HG03442 (cell line): ENCODE measurements at regions not wholly inside any gene's neighbourhood (a gene's known extent, or its start where the extent isn't known, plus 50 kb on each side); places are given as distances from the start of the nearest gene placed in this dataset.
A peak's percentile ranks its signal among the peaks of the same experiment; 100 is the strongest.

Experiments used
- ATAC-seq: cut with Tn5 transposase; IDR thresholded peaks from one replicate; pipeline ENCODE4 v1.9.1; 2021; ENCODE audit warnings: mild to moderate bottlenecking, moderate library complexity; ENCODE audit not compliant: unreplicated experiment

GRCh38 chr2:226076529-226076928, 677.0 kb downstream of the NYAP2 start:
- no peak for ATAC-seq

GRCh38 chr2:226074391-226074790, 674.9 kb downstream of the NYAP2 start:
- no peak for ATAC-seq

GRCh38 chr2:226073496-226074160, 674.1 kb downstream of the NYAP2 start:
- no peak for ATAC-seq

- no peak for ATAC-seq
These were observed 667.4 kb downstream of the NYAP2 start for GRCh38 chr2:226066873-226067272.

GRCh38 chr2:226066391-226066790, 666.9 kb downstream of the NYAP2 start:
- no peak for ATAC-seq

GRCh38 chr2:226064932-226065570, 665.5 kb downstream of the NYAP2 start:
- ATAC-seq, result no peak

DNA sequence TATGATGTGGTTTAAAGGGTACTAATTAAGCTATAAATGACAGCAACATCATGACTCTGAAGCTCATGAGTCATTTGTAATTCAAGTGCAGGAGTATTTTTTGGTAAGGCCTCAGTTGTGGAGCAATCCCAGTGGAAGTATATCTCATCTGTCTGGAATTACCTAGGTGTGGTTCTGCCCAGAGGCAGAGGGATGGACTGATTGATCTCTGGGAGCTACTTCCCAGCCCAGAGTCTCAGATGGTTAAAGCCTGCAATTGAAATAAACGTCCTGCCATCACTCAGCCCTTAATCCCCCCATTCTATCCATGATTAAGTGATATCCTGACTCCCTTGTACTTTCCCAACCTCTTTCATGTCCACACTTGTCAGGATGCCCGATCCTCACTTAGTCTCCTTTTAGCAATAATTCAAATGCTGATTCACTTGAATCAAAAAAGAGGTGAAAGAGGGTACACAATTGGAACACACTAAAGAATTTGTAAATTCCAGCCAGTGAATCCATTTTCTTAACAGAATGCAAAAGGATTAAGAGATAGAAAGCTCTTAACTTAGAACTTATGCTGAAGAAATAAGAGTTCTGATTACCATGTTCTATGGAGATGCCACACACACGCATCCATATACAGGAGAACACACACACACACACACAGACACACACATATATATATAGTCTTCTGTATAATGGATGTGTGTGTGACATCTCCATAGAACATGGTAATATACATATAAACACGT, 664.4 kb downstream of the NYAP2 start:
- ATAC-seq, result no peak

GRCh38 chr2:226059961-226060627, 660.6 kb downstream of the NYAP2 start:
- no peak for ATAC-seq

DNA sequence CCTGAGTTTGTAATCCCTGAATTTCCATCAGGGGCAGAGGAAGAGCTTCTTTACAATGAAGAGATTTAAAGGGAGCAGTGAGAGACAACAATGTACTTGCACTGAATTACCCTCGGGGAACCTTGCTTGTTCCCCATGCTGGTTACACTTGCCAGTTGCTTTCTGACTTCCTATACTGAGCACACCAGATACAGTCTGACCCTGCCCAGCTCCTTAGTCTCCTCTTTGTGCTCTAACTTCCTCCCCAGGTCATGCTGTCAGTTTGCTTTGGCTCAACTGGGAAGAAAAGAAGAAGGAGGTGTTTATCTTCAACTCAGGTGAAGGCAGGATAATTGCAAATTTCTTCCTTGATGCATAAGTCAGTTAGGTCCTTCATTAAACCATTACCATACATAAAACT, 658.4 kb downstream of the NYAP2 start:
- no peak for ATAC-seq

- no peak for ATAC-seq
These were observed 657.9 kb downstream of the NYAP2 start for GRCh38 chr2:226057365-226057764.

GRCh38 chr2:226052772-226053416, 653.4 kb downstream of the NYAP2 start:
- ATAC-seq, result no peak

DNA sequence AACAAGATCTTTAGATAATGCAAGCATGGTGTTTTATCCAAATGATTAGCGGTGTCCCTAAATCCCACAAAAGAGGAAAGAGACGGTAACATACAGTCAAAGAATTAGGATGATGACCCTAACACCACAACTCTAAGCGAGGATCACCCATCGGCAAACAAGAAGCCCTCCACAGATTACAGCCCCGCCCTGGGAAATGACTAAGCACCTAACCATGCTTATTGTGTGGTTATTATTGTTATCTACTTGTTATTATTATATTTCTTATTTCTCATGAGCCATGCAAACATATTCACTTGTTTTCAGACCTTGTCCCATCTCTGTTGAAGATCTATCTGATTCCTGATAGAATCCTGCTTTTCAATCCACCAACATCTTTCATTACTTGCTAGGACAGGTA, 651.3 kb downstream of the NYAP2 start:
- no peak for ATAC-seq

DNA sequence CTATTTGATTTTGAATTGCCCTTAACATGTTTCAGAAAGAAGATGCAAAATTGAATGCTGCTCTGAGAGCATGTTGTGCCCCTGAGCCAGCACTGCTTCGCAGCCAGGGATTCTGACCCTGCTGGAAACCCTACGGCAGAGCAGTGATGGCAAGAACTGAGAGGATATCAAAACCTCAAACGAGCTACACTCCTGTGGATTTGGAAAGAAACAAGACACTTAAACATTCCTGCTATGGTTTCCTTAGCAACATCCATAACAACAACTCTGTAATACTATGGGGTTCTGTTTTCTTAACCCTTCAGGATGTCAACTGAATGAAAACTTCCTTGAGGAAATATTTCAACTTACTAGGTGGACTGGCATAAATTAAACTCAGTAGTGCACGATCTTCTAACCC, 649.1 kb downstream of the NYAP2 start:
- no peak for ATAC-seq

DNA sequence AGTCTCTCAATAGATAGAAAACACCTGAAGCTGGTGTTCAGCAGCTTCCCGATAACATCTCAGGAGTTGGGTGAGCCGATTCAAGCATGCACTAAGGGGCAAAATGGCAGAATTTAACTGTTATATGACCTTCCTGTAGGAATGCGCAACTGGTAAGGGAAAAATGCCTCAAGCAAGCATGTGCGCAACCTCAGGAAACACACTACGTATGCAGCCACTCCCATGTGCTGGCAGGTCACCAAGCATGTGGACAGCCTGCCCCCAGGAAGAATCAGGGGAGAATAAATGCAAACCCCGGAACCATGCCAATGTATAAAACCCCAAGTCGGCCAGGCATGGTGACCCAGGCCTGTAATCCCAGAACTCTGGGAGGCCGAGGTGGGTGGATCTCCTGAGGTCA, 645.6 kb downstream of the NYAP2 start:
- ATAC-seq, result no peak

- ATAC-seq, result no peak
These were observed 640.9 kb downstream of the NYAP2 start for GRCh38 chr2:226040344-226040900.

- no peak for ATAC-seq
These were observed 638.0 kb downstream of the NYAP2 start for GRCh38 chr2:226037526-226037925.

GRCh38 chr2:226031647-226032501, 632.4 kb downstream of the NYAP2 start:
- ATAC-seq, result no peak

GRCh38 chr2:226030788-226031646, 631.5 kb downstream of the NYAP2 start:
- ATAC-seq, result peak; percentile 52

GRCh38 chr2:226030369-226030768, 630.9 kb downstream of the NYAP2 start:
- no peak for ATAC-seq
